Left lung (tissue), 4 donors: ENCODE measurements at regions not wholly inside any gene's neighbourhood (a gene's known extent, or its start where the extent isn't known, plus 50 kb on each side); places are given as distances from the start of the nearest gene placed in this dataset.

Experiments used
- ATAC-seq: fragments of 200-7000 bp; cut with Tn5 transposase; one replicate; pipeline ENCODE4 v1.9.1; 2020; ENCODE audit warnings: moderate library complexity
- DNase-seq, 4 donors: peaks; one replicate each; pipeline ENCODE4 v3.0.0-alpha.2; 2013 to 2020
- H3K27ac ChIP-seq, 2 donors: fragments of 200-600 bp; sonication (generic) in 1 of 2; one replicate each; pipeline versions ENCODE4 v1.5.0 to v1.8.0; 2020 to 2021
- H3K27me3 ChIP-seq, 2 donors: fragments of 200-600 bp; sonication (generic) in 1 of 2; one replicate each; pipeline versions ENCODE4 v1.5.0 to v1.8.0; 2020 to 2021
- H3K36me3 ChIP-seq, 2 donors: fragments of 200-600 bp; sonication (generic) in 1 of 2; one replicate each; pipeline versions ENCODE4 v1.5.0 to v1.8.0; 2020 to 2021
- H3K4me1 ChIP-seq, 2 donors: fragments of 200-600 bp; one replicate each; pipeline ENCODE4 v1.8.0; 2021
- H3K4me3 ChIP-seq, 2 donors: fragments of 200-600 bp; sonication (generic) in 1 of 2; one replicate each; pipeline versions ENCODE4 v1.5.0 to v1.8.0; 2020 to 2021; ENCODE audit warnings: mild to moderate bottlenecking in 1 of 2
- H3K9me3 ChIP-seq, 2 donors: fragments of 200-600 bp; sonication (generic) in 1 of 2; one replicate each; pipeline versions ENCODE4 v1.5.0 to v1.8.0; 2020 to 2021
- intact Hi-C, 2 donors: fragments of 100-400 bp; cut with DNase I; formaldehyde crosslinking; loops; one replicate each; pipeline versions ENCODE4 v1.11.2 to v1.14.2; 2022
- TF ChIP-seq, protein P1 (sequence below), 2 donors: fragments of 200-600 bp; sonication (generic) in 1 of 2; IDR thresholded peaks; one replicate each; pipeline versions ENCODE4 v1.5.0 to v1.8.0; 2021; ENCODE audit warnings: antibody characterized with exemption in 2 of 2
- donor health status: DM: no; HTN: yes; CAD: no.
- donor health status: DM: no; HTN: no; CAD: no.

DNA sequence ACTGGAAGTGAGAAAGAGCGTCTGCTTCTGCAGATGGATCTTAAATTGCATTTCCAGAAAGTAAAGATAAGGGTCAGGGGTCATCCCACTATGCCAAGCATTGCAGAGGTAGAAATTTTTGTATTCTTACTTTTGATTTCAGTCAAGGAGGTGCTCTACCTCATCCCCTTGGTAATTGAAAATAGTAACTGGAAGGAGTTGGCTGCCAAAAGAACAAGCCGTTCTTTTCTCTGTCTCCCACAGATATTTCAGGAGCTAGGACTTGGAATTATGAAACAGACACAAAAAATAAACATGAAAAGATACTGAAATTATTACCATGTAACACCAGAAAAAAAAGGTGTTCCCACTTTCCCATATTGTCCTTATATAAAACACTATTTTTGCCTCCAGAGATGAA, 309.9 kb upstream of the UMPS start:
- H3K36me3 ChIP-seq = no peaks in the 10 kb centered on the region
- no peaks in the 10 kb centered on the region for H3K27me3 ChIP-seq
- DNase-seq = no peak
- H3K4me1 ChIP-seq = no peaks in the 10 kb centered on the region
- TF ChIP-seq, protein P1, sequence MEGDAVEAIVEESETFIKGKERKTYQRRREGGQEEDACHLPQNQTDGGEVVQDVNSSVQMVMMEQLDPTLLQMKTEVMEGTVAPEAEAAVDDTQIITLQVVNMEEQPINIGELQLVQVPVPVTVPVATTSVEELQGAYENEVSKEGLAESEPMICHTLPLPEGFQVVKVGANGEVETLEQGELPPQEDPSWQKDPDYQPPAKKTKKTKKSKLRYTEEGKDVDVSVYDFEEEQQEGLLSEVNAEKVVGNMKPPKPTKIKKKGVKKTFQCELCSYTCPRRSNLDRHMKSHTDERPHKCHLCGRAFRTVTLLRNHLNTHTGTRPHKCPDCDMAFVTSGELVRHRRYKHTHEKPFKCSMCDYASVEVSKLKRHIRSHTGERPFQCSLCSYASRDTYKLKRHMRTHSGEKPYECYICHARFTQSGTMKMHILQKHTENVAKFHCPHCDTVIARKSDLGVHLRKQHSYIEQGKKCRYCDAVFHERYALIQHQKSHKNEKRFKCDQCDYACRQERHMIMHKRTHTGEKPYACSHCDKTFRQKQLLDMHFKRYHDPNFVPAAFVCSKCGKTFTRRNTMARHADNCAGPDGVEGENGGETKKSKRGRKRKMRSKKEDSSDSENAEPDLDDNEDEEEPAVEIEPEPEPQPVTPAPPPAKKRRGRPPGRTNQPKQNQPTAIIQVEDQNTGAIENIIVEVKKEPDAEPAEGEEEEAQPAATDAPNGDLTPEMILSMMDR (IDR thresholded peaks at IDR 0.05) = no peak
- H3K4me3 ChIP-seq = no peak overlapping the region
- intact Hi-C loops = no loop called here
- no peak for ATAC-seq
- no peak overlapping the region for H3K27ac ChIP-seq
- no peaks in the 10 kb centered on the region for H3K9me3 ChIP-seq

DNA sequence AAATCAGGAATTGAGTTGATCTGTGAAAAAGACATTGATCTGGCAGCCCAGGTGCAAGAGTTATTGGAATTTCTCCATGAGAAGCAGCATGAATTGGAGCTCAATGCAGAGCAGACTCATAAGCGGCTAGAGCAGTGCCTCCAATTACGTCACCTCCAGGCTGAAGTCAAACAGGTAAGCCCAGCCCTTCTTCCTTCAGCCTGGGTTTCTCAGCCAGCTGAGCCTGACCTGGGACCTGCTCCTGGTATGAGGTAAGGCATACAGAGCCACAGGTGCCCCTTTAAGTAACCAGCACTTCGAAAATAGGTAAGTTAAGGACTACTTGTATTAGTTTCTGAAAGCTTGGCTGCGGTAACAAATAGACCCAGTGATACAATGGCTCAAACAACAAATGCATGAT, 307.4 kb upstream of the UMPS start:
- ATAC-seq = no peak
- intact Hi-C loops = no loop called here
- TF ChIP-seq, protein P1 (IDR thresholded peaks at IDR 0.05) = no peak
- Histone ChIP-seq H3K36me3 (no peaks in the 10 kb centered on the region), H3K4me1 (no peaks in the 10 kb centered on the region), H3K27me3 (no peaks in the 10 kb centered on the region), H3K9me3 (no peaks in the 10 kb centered on the region), H3K27ac (no peak overlapping the region), H3K4me3 (no peak overlapping the region)
- DNase-seq = no peak

DNA sequence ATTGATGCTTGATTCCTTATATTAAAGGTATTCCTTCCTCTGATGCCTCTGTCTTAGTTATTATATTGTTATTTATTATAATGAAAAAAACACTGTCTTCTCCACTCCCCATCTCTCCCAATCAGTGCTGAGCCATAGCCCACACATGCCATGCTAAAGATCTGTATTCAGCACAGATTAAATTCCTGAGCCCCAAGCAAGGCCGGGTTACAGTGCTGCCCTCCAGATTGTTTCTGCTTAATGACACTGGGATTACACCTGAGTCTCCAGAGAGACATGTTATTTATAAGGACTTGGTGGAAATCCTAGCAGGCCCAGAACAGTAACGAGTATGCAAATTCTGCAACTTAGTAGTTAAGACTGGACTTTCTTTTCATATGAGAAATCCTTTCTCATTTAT, 305.9 kb upstream of the UMPS start:
- Histone ChIP-seq H3K4me1 (no peaks in the 10 kb centered on the region), H3K27ac (no peak overlapping the region), H3K9me3 (no peaks in the 10 kb centered on the region), H3K27me3 (no peaks in the 10 kb centered on the region), H3K4me3 (no peak overlapping the region), H3K36me3 (no peaks in the 10 kb centered on the region)
- TF ChIP-seq, protein P1 (IDR thresholded peaks at IDR 0.05) = no peak
- intact Hi-C loops = no loop called here
- ATAC-seq (no peak), DNase-seq (no peak)

DNA sequence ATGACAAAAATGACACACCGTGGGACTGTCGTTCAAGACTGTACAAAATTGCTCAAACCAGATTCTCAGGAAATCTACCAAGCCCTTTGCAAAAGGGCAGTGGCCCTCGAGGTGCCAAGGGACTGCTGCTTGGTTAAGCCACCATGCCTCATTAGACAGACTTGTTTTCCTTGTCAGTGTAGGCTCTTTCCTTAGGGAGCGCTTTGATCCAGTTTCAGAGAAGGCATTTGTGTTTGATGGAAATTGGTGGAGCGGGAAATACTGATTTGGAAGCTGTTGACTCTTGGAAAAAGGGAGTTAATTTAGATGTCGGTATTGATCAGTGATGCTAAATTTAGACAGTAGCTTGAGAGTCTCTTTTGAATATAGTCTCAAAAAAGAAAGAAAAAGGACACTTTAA, 304.3 kb upstream of the UMPS start:
- Histone ChIP-seq H3K4me1 (no peaks in the 10 kb centered on the region), H3K27me3 (no peaks in the 10 kb centered on the region), H3K36me3 (no peaks in the 10 kb centered on the region), H3K9me3 (no peaks in the 10 kb centered on the region), H3K4me3 (no peak overlapping the region), H3K27ac (no peak overlapping the region)
- intact Hi-C loops = no loop called here
- DNase-seq = no peak
- TF ChIP-seq, protein P1 (IDR thresholded peaks at IDR 0.05) = no peak
- ATAC-seq = no peak

GRCh38 chr3:124428372-124429128, 301.7 kb upstream of the UMPS start:
- Histone ChIP-seq H3K27ac (no peak overlapping the region), H3K27me3 (no peaks in the 10 kb centered on the region), H3K9me3 (no peaks in the 10 kb centered on the region), H3K4me1 (no peaks in the 10 kb centered on the region), H3K36me3 (no peaks in the 10 kb centered on the region), H3K4me3 (no peak overlapping the region)
- ATAC-seq (no peak), DNase-seq (no peak)
- intact Hi-C loops = no loop called here
- TF ChIP-seq, protein P1 (IDR thresholded peaks at IDR 0.05) = no peak
